NCI-H128 (cell line): ENCODE measurements at regions not wholly inside any gene's neighbourhood (a gene's known extent, or its start where the extent isn't known, plus 50 kb on each side); places are given as distances from the start of the nearest gene placed in this dataset.
A peak's percentile ranks its signal among the peaks of the same experiment; 100 is the strongest.

ENCODE experiments used
- DNase-seq: peaks from one replicate; lab custom pipeline; 2025; ENCODE audit not compliant: unreplicated experiment; lab: John Stamatoyannopoulos, UW

GRCh38 chr11:10932976-10933375 is 75.1 kb upstream of the ZBED5 start:
- DNase-seq: no peak

GRCh38 chr11:10931761-10932670 is 74.2 kb upstream of the ZBED5 start:
- no peak for DNase-seq

GRCh38 chr11:10930972-10931760 is 73.3 kb upstream of the ZBED5 start:
- DNase-seq: peak; percentile 52

- DNase-seq: no peak
These were observed 72.5 kb upstream of the ZBED5 start for GRCh38 chr11:10930224-10930971.

- DNase-seq: no peak
These were observed 69.7 kb upstream of the ZBED5 start for GRCh38 chr11:10927538-10927937.

GRCh38 chr11:10926801-10927211 is 69.0 kb upstream of the ZBED5 start:
- no peak for DNase-seq

- no peak for DNase-seq
These were observed 67.5 kb upstream of the ZBED5 start for GRCh38 chr11:10925149-10925926.

GRCh38 chr11:10923882-10924281 is 66.0 kb upstream of the ZBED5 start:
- DNase-seq: no peak

GRCh38 chr11:10922892-10923291 is 65.0 kb upstream of the ZBED5 start:
- no peak for DNase-seq

GRCh38 chr11:10920875-10921274 is 63.0 kb upstream of the ZBED5 start:
- DNase-seq: no peak

- no peak for DNase-seq
These were observed 62.4 kb upstream of the ZBED5 start for GRCh38 chr11:10920205-10920604.

- no peak for DNase-seq
These were observed 60.8 kb upstream of the ZBED5 start for GRCh38 chr11:10918698-10919097.

- DNase-seq: no peak
These were observed 60.4 kb upstream of the ZBED5 start for GRCh38 chr11:10918275-10918674.

GRCh38 chr11:10917802-10918201 is 59.9 kb upstream of the ZBED5 start:
- no peak for DNase-seq

GRCh38 chr11:10916665-10917064 is 58.8 kb upstream of the ZBED5 start:
- DNase-seq: no peak

GRCh38 chr11:10914050-10914449 is 56.2 kb upstream of the ZBED5 start:
- no peak for DNase-seq

- no peak for DNase-seq
These were observed 55.2 kb upstream of the ZBED5 start for GRCh38 chr11:10913075-10913474.

- DNase-seq: no peak
These were observed 54.1 kb upstream of the ZBED5 start for GRCh38 chr11:10911907-10912306.

GRCh38 chr11:10909141-10909883 is 51.5 kb upstream of the ZBED5 start:
- DNase-seq: no peak
